ENCODE measurements at regions not wholly inside any gene's neighbourhood (a gene's known extent, or its start where the extent isn't known, plus 50 kb on each side); places are given as distances from the start of the nearest gene placed in this dataset.

- TF ChIP-seq CTCF (conservative IDR thresholded peaks at IDR 0.05), result no peak
- no peak for TF ChIP-seq EZH2 (IDR thresholded peaks at IDR 0.05; ENCODE audit: low read depth)
- Histone ChIP-seq H3K4me2 (no peak overlapping the region), H3K79me2 (ENCODE audit: low read depth) (no peaks in the 10 kb centered on the region), H3K4me3 (no peak overlapping the region), H3K27ac (no peak overlapping the region), H3F3A (ENCODE audit: insufficient read depth, low read depth) (no peaks in the 10 kb centered on the region), H3K36me3 (ENCODE audit: low read depth) (no peaks in the 10 kb centered on the region), H3K4me1 (replicated peaks; ENCODE audit: insufficient read depth) (no peaks in the 10 kb centered on the region), H3K9me3 (ENCODE audit: insufficient read depth, low read depth) (no peaks in the 10 kb centered on the region), H4K20me1 (ENCODE audit: insufficient read depth) (no peaks in the 10 kb centered on the region), H3K9me2 (ENCODE audit: insufficient read depth) (no peaks in the 10 kb centered on the region), H2AFZ (no peak overlapping the region), H3K27me3 (ENCODE audit: insufficient read depth, low read depth) (no peaks in the 10 kb centered on the region)
- intact Hi-C loops (cut with micrococcal nuclease; ENCODE audit: unreplicated experiment), result no loop called here
- ChIA-PET CTCF (no interaction called here), POLR2A (ENCODE audit: unreplicated experiment) (no interaction called here)
- BruUV-seq (replicated peaks), result no TSS peak
- DNase-seq, result no peak
Measured at GRCh38 chr2:194304191-194304590, 1352.8 kb upstream of the SLC39A10 start.

- no TSS peak for BruUV-seq (replicated peaks)
- H3K4me3 ChIP-seq, result no peak overlapping the region
- H3K9me2 ChIP-seq (ENCODE audit: insufficient read depth), result no peaks in the 10 kb centered on the region
- no peaks in the 10 kb centered on the region for H3K4me1 ChIP-seq (replicated peaks; ENCODE audit: insufficient read depth)
- no peaks in the 10 kb centered on the region for H3K79me2 ChIP-seq (ENCODE audit: low read depth)
- no peaks in the 10 kb centered on the region for H4K20me1 ChIP-seq (ENCODE audit: insufficient read depth)
- H3K9me3 ChIP-seq (ENCODE audit: insufficient read depth, low read depth), result no peaks in the 10 kb centered on the region
- no peak overlapping the region for H3K27ac ChIP-seq
- POLR2A ChIA-PET (ENCODE audit: unreplicated experiment), result no interaction called here
- intact Hi-C loops (cut with micrococcal nuclease; ENCODE audit: unreplicated experiment), result no loop called here
- H3K27me3 ChIP-seq (ENCODE audit: insufficient read depth, low read depth), result no peaks in the 10 kb centered on the region
- no peaks in the 10 kb centered on the region for H3F3A ChIP-seq (ENCODE audit: insufficient read depth, low read depth)
- no peak for DNase-seq
- no peak overlapping the region for H3K4me2 ChIP-seq
- no peaks in the 10 kb centered on the region for H3K36me3 ChIP-seq (ENCODE audit: low read depth)
- TF ChIP-seq CTCF (conservative IDR thresholded peaks at IDR 0.05), result no peak
- no peak for TF ChIP-seq EZH2 (IDR thresholded peaks at IDR 0.05; ENCODE audit: low read depth)
- no peak overlapping the region for H2AFZ ChIP-seq
- CTCF ChIA-PET, result no interaction called here
Measured at GRCh38 chr2:194301946-194302345, 1355.1 kb upstream of the SLC39A10 start.

GRCh38 chr2:194294156-194294555, 1362.9 kb upstream of the SLC39A10 start:
- TF ChIP-seq EZH2 (IDR thresholded peaks at IDR 0.05; ENCODE audit: low read depth) (no peak), CTCF (conservative IDR thresholded peaks at IDR 0.05) (no peak)
- H3K4me3 ChIP-seq, result no peak overlapping the region
- no peak overlapping the region for H2AFZ ChIP-seq
- no peaks in the 10 kb centered on the region for H3K79me2 ChIP-seq (ENCODE audit: low read depth)
- no peaks in the 10 kb centered on the region for H4K20me1 ChIP-seq (ENCODE audit: insufficient read depth)
- no peak overlapping the region for H3K27ac ChIP-seq
- intact Hi-C loops (cut with micrococcal nuclease; ENCODE audit: unreplicated experiment), result no loop called here
- ChIA-PET POLR2A (ENCODE audit: unreplicated experiment) (no interaction called here), CTCF (no interaction called here)
- no peaks in the 10 kb centered on the region for H3K36me3 ChIP-seq (ENCODE audit: low read depth)
- no peak overlapping the region for H3K4me2 ChIP-seq
- no peaks in the 10 kb centered on the region for H3K9me2 ChIP-seq (ENCODE audit: insufficient read depth)
- H3K27me3 ChIP-seq (ENCODE audit: insufficient read depth, low read depth), result no peaks in the 10 kb centered on the region
- H3F3A ChIP-seq (ENCODE audit: insufficient read depth, low read depth), result no peaks in the 10 kb centered on the region
- H3K9me3 ChIP-seq (ENCODE audit: insufficient read depth, low read depth), result no peaks in the 10 kb centered on the region
- DNase-seq, result no peak
- no peaks in the 10 kb centered on the region for H3K4me1 ChIP-seq (replicated peaks; ENCODE audit: insufficient read depth)
- BruUV-seq (replicated peaks), result no TSS peak

All from PC-9 (cell line).